Type B pancreatic cell (in vitro differentiated cells): ENCODE measurements at regions not wholly inside any gene's neighbourhood (a gene's known extent, or its start where the extent isn't known, plus 50 kb on each side); places are given as distances from the start of the nearest gene placed in this dataset.
"Not testable (repeated sequence)": the region's sequence is repeated elsewhere in the genome, so short reads cannot be mapped to it uniquely, and the experiment has no call there.

ENCODE experiments used
- DNase-seq: peaks from one replicate; pipeline ENCODE4 v3.0.0; 2021; ENCODE audit warnings: mixed read lengths; ENCODE audit not compliant: unreplicated experiment; ENCODE audit errors: extremely low spot score
- H3K27ac Mint-ChIP-seq: 2 replicates; pipeline ENCODE4 v1.8.0; 2021; ENCODE audit warnings: mild to moderate bottlenecking, mixed read lengths
- H3K27me3 Mint-ChIP-seq: 2 replicates; pipeline ENCODE4 v1.8.0; 2021; ENCODE audit warnings: mixed read lengths
- H3K36me3 Mint-ChIP-seq: 2 replicates; pipeline ENCODE4 v1.8.0; 2021; ENCODE audit warnings: mixed read lengths
- H3K4me1 Mint-ChIP-seq: one replicate; pipeline ENCODE4 v1.8.0; 2021; ENCODE audit warnings: mixed read lengths; ENCODE audit not compliant: unreplicated experiment
- H3K4me3 Mint-ChIP-seq: 2 replicates; pipeline ENCODE4 v1.8.0; 2021; ENCODE audit warnings: mild to moderate bottlenecking, mixed read lengths
- H3K9me3 Mint-ChIP-seq: 2 replicates; pipeline ENCODE4 v1.8.0; 2021; ENCODE audit warnings: mixed read lengths
- TF ChIP-seq, protein P1 (sequence below): fragments of 200-600 bp; sonication (generic); conservative IDR thresholded peaks from 2 replicates; pipeline ENCODE4 v1.5.0; 2021; ENCODE audit warnings: antibody characterized with exemption, mild to moderate bottlenecking

DNA sequence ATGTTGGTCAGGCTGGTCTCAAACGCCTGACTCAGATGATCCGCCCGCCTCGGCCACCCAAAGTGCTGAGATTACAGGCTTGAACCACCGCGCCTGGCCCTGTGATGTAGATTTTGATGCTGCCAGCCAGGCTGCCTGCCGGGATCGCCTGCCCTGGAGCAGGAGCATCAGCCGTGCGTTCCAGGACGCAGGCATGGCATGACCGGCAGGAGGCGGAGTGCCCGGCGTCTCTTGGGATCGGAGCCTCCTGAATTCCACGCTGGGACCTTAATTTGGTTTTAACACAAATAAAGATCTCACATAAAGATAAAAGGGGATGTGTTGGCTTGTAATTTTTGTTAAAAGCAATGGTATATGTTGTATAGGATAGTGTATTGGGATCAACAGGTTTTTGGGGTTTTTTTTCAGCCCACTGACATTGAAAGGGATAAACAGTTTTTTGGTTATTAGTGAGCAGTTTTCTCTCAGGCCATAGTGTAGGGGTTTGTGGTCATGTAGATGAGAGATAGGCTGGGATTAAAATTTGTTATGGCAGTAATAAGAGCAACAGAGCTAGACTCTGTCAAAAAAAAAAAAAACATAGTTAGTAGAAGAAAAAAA is 1406.4 kb downstream of the UQCRFS1 start:
- TF ChIP-seq, protein P1, sequence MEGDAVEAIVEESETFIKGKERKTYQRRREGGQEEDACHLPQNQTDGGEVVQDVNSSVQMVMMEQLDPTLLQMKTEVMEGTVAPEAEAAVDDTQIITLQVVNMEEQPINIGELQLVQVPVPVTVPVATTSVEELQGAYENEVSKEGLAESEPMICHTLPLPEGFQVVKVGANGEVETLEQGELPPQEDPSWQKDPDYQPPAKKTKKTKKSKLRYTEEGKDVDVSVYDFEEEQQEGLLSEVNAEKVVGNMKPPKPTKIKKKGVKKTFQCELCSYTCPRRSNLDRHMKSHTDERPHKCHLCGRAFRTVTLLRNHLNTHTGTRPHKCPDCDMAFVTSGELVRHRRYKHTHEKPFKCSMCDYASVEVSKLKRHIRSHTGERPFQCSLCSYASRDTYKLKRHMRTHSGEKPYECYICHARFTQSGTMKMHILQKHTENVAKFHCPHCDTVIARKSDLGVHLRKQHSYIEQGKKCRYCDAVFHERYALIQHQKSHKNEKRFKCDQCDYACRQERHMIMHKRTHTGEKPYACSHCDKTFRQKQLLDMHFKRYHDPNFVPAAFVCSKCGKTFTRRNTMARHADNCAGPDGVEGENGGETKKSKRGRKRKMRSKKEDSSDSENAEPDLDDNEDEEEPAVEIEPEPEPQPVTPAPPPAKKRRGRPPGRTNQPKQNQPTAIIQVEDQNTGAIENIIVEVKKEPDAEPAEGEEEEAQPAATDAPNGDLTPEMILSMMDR, result no peak
- Mint-ChIP-seq H3K27me3 (no peaks in the 10 kb centered on the region), H3K27ac (no peak overlapping the region), H3K9me3 (peaks cover 8% of the 10 kb centered on the region), H3K36me3 (peaks cover 13% of the 10 kb centered on the region), H3K4me1 (no peaks in the 10 kb centered on the region), H3K4me3 (no peak overlapping the region)
- DNase-seq, result no peak

DNA sequence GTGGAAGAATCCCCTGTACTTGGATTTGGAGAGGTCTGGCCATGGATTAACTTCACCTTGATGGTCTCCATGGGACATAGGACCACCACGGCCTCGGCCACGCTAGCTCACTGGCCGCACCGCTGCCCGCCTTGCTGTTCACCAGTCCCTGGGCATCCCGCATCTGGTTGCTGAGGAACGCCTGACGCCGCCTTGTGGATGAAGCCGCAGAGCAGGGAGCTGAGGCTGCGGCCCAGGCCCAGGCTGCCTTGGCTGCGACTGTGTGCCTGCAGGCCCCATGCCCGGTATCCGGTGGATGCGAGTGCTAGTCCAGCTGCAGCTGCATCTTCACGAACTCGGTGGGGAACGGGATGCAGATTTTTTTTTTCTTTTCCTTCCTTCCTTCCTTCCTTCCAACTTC is 1407.1 kb downstream of the UQCRFS1 start:
- Mint-ChIP-seq H3K4me1 (no peaks in the 10 kb centered on the region), H3K4me3 (no peak overlapping the region), H3K27me3 (no peaks in the 10 kb centered on the region), H3K27ac (no peak overlapping the region), H3K9me3 (peaks cover 9% of the 10 kb centered on the region), H3K36me3 (peaks cover 18% of the 10 kb centered on the region)
- TF ChIP-seq, protein P1, result no peak
- no peak for DNase-seq

- H3K4me1 Mint-ChIP-seq, H3K27me3 Mint-ChIP-seq, H3K27ac Mint-ChIP-seq, H3K4me3 Mint-ChIP-seq, DNase-seq, H3K9me3 Mint-ChIP-seq: not testable (repeated sequence)
- H3K36me3 Mint-ChIP-seq, result peaks cover 23% of the 10 kb centered on the region
- TF ChIP-seq, protein P1, result peak; percentile 58
These were observed 1410.7 kb downstream of the UQCRFS1 start for GRCh38 chr19:27802293-27802692.

GRCh38 chr19:27796540-27796939 is 1416.4 kb downstream of the UQCRFS1 start:
- Mint-ChIP-seq H3K27me3 (no peaks in the 10 kb centered on the region), H3K4me1 (peaks cover 8% of the 10 kb centered on the region), H3K9me3 (peaks cover 1% of the 10 kb centered on the region), H3K4me3 (peak overlapping the region; percentile 59), H3K27ac (no peak overlapping the region), H3K36me3 (peaks cover 12% of the 10 kb centered on the region)
- DNase-seq, result no peak
- TF ChIP-seq, protein P1, result no peak

DNA sequence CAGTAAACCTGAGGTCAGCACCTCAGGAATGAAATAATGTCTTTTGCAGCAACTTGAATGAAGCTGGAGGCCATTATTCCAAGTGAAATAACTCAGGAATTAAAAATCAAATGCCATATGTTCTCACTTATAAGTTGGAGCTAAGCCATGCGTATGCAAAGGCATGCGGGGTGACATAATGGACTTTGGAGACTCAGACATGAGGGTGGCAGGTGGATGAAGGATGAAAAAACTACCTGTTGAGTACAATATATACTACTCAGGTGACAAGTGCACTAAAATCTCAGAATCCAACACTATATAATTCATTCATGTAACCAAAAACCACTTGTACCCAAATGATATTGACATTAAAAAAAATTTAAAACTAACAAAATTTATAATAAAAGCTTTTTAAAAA is 1416.9 kb downstream of the UQCRFS1 start:
- H3K36me3 Mint-ChIP-seq, result peaks cover 10% of the 10 kb centered on the region
- TF ChIP-seq, protein P1, result no peak
- peak overlapping the region; percentile 23 for H3K4me3 Mint-ChIP-seq
- H3K9me3 Mint-ChIP-seq, result no peaks in the 10 kb centered on the region
- H3K27me3 Mint-ChIP-seq, result no peaks in the 10 kb centered on the region
- peaks cover 8% of the 10 kb centered on the region for H3K4me1 Mint-ChIP-seq
- no peak overlapping the region for H3K27ac Mint-ChIP-seq
- no peak for DNase-seq

GRCh38 chr19:27795369-27795768 is 1417.6 kb downstream of the UQCRFS1 start:
- no peak for DNase-seq
- H3K9me3 Mint-ChIP-seq, result no peaks in the 10 kb centered on the region
- peaks cover 8% of the 10 kb centered on the region for H3K4me1 Mint-ChIP-seq
- no peak overlapping the region for H3K4me3 Mint-ChIP-seq
- TF ChIP-seq, protein P1, result no peak
- no peak overlapping the region for H3K27ac Mint-ChIP-seq
- peaks cover 11% of the 10 kb centered on the region for H3K36me3 Mint-ChIP-seq
- no peaks in the 10 kb centered on the region for H3K27me3 Mint-ChIP-seq
